K562 (cell line): ENCODE measurements at regions not wholly inside any gene's neighbourhood (a gene's known extent, or its start where the extent isn't known, plus 50 kb on each side); places are given as distances from the start of the nearest gene placed in this dataset.

Experiments
- ATAC-seq: fragments of 200-7000 bp; cut with Tn5 transposase; 3 replicates; pipeline ENCODE4 v1.9.1; 2020; ENCODE audit warnings: moderate library complexity
- BruUV-seq: library from RNA; stranded (reverse); fragments of 400-500 nt; replicated peaks from 2 replicates; lab custom pipeline; 2021; lab: Mats Ljungman, UMichigan
- CTCF ChIA-PET: fragments of 300-600 bp; formaldehyde crosslinking; extraction: SDS; loops from one replicate; lab custom pipeline; 2021; ENCODE audit warnings: low intra/inter-chr PET ratio; lab: Yijun Ruan, JAX
- POLR2A ChIA-PET: fragments of 300-600, 350-650 bp; sonication (Branson Sonifier 250); formaldehyde crosslinking; extraction: SDS; loops from one replicate; lab custom pipeline; 2021; ENCODE audit warnings: antibody characterized with exemption, inconsistent platforms; lab: Yijun Ruan, JAX
- DNase-seq, 4 experiments: peaks; one replicate each; pipeline versions ENCODE4 v3.0.0 to v3.0.0-alpha.2; 2011 to 2018; ENCODE audit warnings: low spot score in 3 of 4, mixed read lengths in 3 of 4; ENCODE audit errors: extremely low read depth in 1 of 4
- FAIRE-seq: peaks from 2 replicates; lab custom pipeline; 2011; peaks lifted over from hg19 to GRCh38; lab: Jason Lieb, UNC
- H2AFZ ChIP-seq: 2 replicates; pipeline ENCODE4 v1.6.0; 2011; ENCODE audit warnings: low read depth, low read length, control low read depth, inconsistent platforms
- H3K27ac ChIP-seq: fragments of 200-600 bp; 3 replicates; pipeline ENCODE4 v1.8.0; 2011; ENCODE audit warnings: low read depth, mild to moderate bottlenecking, control low read depth, inconsistent platforms, low read length, moderate library complexity, mixed read lengths; ENCODE audit errors: extremely low read depth
- H3K27me3 ChIP-seq, 2 experiments: fragments of 300-600 bp in 1 of 2; 2 replicates in 1 of 2; 3 replicates in 1 of 2; pipeline versions ENCODE4 v1.6.0 to v1.8.0; 2011; ENCODE audit warnings: inconsistent platforms in 2 of 2, low read length in 2 of 2, mild to moderate bottlenecking in 1 of 2, mixed read lengths in 1 of 2, moderate library complexity in 1 of 2; ENCODE audit not compliant: control insufficient read depth in 2 of 2, insufficient read depth in 2 of 2
- H3K36me3 ChIP-seq: fragments of 300-600 bp; 3 replicates; pipeline ENCODE4 v1.8.0; 2011; ENCODE audit warnings: mild to moderate bottlenecking, low read length, inconsistent platforms; ENCODE audit not compliant: control insufficient read depth, insufficient read depth
- H3K4me1 ChIP-seq, 2 experiments: fragments of 200-600 bp in 1 of 2; replicated peaks in 1 of 2; 2 replicates in 1 of 2; 3 replicates in 1 of 2; pipeline versions ENCODE4 v1.5.1 to v1.8.0; 2011; ENCODE audit warnings: inconsistent platforms in 2 of 2, low read length in 2 of 2, mild to moderate bottlenecking in 1 of 2, mixed read lengths in 1 of 2, moderate library complexity in 1 of 2; ENCODE audit not compliant: control insufficient read depth in 2 of 2, insufficient read depth in 2 of 2
- H3K4me2 ChIP-seq: 2 replicates; pipeline ENCODE4 v1.6.1; 2011; ENCODE audit warnings: low read length, control low read depth, inconsistent platforms, mixed read lengths; ENCODE audit not compliant: insufficient read depth
- H3K4me3 ChIP-seq: fragments of 200-600 bp; sonication (generic), shearing (Covaris generic); 2 replicates; pipeline ENCODE4 v1.5.1; 2016; ENCODE audit warnings: control low read depth, inconsistent platforms
- H3K79me2 ChIP-seq: fragments of 200-600 bp; 3 replicates; pipeline ENCODE4 v1.8.0; 2011; ENCODE audit warnings: low read length, inconsistent platforms; ENCODE audit not compliant: control insufficient read depth, insufficient read depth
- H3K9ac ChIP-seq, 2 experiments: 2 replicates each; pipeline versions ENCODE4 v1.6.0 to v1.6.1; 2011; ENCODE audit warnings: low read depth in 2 of 2, low read length in 2 of 2, control low read depth in 1 of 2, inconsistent platforms in 1 of 2, mild to moderate bottlenecking in 1 of 2, mixed read lengths in 1 of 2; ENCODE audit not compliant: insufficient read depth in 1 of 2
- H3K9me1 ChIP-seq: one replicate; pipeline ENCODE4 v1.6.0; 2011; ENCODE audit warnings: inconsistent platforms, mild to moderate bottlenecking, low read length, moderate library complexity; ENCODE audit not compliant: control insufficient read depth, insufficient read depth
- H3K9me3 ChIP-seq: replicated peaks from 2 replicates; pipeline ENCODE4 v1.5.1; 2011; ENCODE audit warnings: low read depth, low read length, inconsistent platforms; ENCODE audit not compliant: control insufficient read depth, insufficient read depth
- H4K20me1 ChIP-seq: replicated peaks from 2 replicates; pipeline ENCODE4 v1.6.1; 2011; ENCODE audit warnings: low read length, inconsistent platforms, mixed read lengths; ENCODE audit not compliant: control insufficient read depth, insufficient read depth
- BCL6 ChIP-seq: fragments of 250-450 bp; sonication (Bioruptor Pico); IDR thresholded peaks from 2 replicates; pipeline ENCODE4 v1.4.0; 2020
- CBFA2T2 ChIP-seq: fragments of 450-650 bp; conservative IDR thresholded peaks from 2 replicates; pipeline ENCODE4 v1.6.1; 2017; ENCODE audit warnings: mild to moderate bottlenecking
- FOS ChIP-seq: IDR thresholded peaks from 3 replicates; pipeline ENCODE4 v1.6.1; 2011; ENCODE audit not compliant: insufficient read length; ENCODE audit errors: extremely low read depth
- HMBOX1 ChIP-seq: sonication (generic); IDR thresholded peaks from 2 replicates; pipeline ENCODE4 v1.6.1; 2016
- HMGXB4 ChIP-seq: sonication (generic); formaldehyde crosslinking; IDR thresholded peaks from 2 replicates; pipeline ENCODE4 v1.8.1; 2023; ENCODE audit warnings: mild to moderate bottlenecking, missing genetic modification reagents
- KHSRP ChIP-seq: fragments of 450-650 bp; IDR thresholded peaks from 2 replicates; pipeline ENCODE4 v1.6.1; 2017
- NCOA1 ChIP-seq: fragments of 450-650 bp; IDR thresholded peaks from 2 replicates; pipeline ENCODE4 v1.6.1; 2016; ENCODE audit warnings: low read depth
- NR1H2 ChIP-seq: sonication (generic); formaldehyde crosslinking; IDR thresholded peaks from 2 replicates; pipeline ENCODE4 v1.4.0; 2020; ENCODE audit warnings: mild to moderate bottlenecking, missing genetic modification reagents
- TAF15 ChIP-seq: fragments of 200-400 bp; formaldehyde crosslinking; IDR thresholded peaks from 2 replicates; pipeline ENCODE4 v1.6.1; 2017; ENCODE audit warnings: mild to moderate bottlenecking, low read depth, low read length, moderate library complexity
- ZNF140 ChIP-seq: fragments of 250-450 bp; sonication (Bioruptor Pico); IDR thresholded peaks from 2 replicates; pipeline ENCODE4 v1.8.0; 2021; ENCODE audit warnings: moderate library complexity, mild to moderate bottlenecking, inconsistent platforms
- WGBS: fragments of 100-300 bp; shearing (Covaris generic); methylation state at CpG from one replicate; pipeline ENCODE4 v1.1.6; 2016; ENCODE audit warnings: low coverage, mixed read lengths; ENCODE audit not compliant: insufficient coverage; ENCODE audit errors: missing lambda C conversion rate; 5-methylcytosine and 5-hydroxymethylcytosine counted together
- in situ Hi-C: fragments of 300-500 bp; cut with MboI; formaldehyde crosslinking; loops from 4 replicates; pipeline ENCODE4 v1.15.0; 2018; ENCODE audit warnings: inconsistent platforms, mixed read lengths
- intact Hi-C: fragments of 100-400 bp; cut with micrococcal nuclease; formaldehyde crosslinking; loops from 2 replicates; pipeline ENCODE4 v1.14.2; 2022
- TF ChIP-seq, protein P1 (sequence below): fragments of 250-450 bp; sonication (Bioruptor Pico); IDR thresholded peaks from 2 replicates; pipeline ENCODE4 v1.5.0; 2020; ENCODE audit warnings: mild to moderate bottlenecking
- TF ChIP-seq, protein P2 (sequence below): IDR thresholded peaks from 2 replicates; pipeline ENCODE4 v1.6.1; 2011; ENCODE audit warnings: borderline replicate concordance, low read depth, mild to moderate bottlenecking, moderate library complexity, low read length; ENCODE audit not compliant: insufficient read depth, poor library complexity, severe bottlenecking

GRCh38 chr16:65657071-65657494 lies 535.2 kb upstream of the CDH11 start:
- POLR2A ChIA-PET: no interaction called here
- H3K79me2 ChIP-seq: no peaks in the 10 kb centered on the region
- H4K20me1 ChIP-seq: no peaks in the 10 kb centered on the region
- 0% methylated on average over 6 of the region's 6 CpGs for WGBS
- no TSS peak for BruUV-seq
- no peak overlapping the region for H3K27ac ChIP-seq
- no peak for FAIRE-seq
- no peak overlapping the region for H3K9ac ChIP-seq
- TF ChIP-seq CBFA2T2 (no peak), NR1H2 (CRISPR knock-in tag) (no peak), NCOA1 (no peak), FOS (no peak), HMGXB4 (no peak), BCL6 (CRISPR knock-in tag) (no peak), HMBOX1 (no peak), KHSRP (no peak), ZNF140 (CRISPR knock-in tag) (no peak), TAF15 (no peak)
- TF ChIP-seq, protein P1, sequence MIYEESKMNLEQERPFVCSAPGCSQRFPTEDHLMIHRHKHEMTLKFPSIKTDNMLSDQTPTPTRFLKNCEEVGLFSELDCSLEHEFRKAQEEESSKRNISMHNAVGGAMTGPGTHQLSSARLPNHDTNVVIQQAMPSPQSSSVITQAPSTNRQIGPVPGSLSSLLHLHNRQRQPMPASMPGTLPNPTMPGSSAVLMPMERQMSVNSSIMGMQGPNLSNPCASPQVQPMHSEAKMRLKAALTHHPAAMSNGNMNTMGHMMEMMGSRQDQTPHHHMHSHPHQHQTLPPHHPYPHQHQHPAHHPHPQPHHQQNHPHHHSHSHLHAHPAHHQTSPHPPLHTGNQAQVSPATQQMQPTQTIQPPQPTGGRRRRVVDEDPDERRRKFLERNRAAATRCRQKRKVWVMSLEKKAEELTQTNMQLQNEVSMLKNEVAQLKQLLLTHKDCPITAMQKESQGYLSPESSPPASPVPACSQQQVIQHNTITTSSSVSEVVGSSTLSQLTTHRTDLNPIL (CRISPR knock-in tag): no peak
- TF ChIP-seq, protein P2, sequence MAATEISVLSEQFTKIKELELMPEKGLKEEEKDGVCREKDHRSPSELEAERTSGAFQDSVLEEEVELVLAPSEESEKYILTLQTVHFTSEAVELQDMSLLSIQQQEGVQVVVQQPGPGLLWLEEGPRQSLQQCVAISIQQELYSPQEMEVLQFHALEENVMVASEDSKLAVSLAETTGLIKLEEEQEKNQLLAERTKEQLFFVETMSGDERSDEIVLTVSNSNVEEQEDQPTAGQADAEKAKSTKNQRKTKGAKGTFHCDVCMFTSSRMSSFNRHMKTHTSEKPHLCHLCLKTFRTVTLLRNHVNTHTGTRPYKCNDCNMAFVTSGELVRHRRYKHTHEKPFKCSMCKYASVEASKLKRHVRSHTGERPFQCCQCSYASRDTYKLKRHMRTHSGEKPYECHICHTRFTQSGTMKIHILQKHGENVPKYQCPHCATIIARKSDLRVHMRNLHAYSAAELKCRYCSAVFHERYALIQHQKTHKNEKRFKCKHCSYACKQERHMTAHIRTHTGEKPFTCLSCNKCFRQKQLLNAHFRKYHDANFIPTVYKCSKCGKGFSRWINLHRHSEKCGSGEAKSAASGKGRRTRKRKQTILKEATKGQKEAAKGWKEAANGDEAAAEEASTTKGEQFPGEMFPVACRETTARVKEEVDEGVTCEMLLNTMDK: no peak
- TF ChIP-seq, all 486 proteins: peak for 0
- ATAC-seq: no peak
- H3K36me3 ChIP-seq: no peaks in the 10 kb centered on the region
- no peaks in the 10 kb centered on the region; a peak in 1 of 5 replicates for H3K4me1 ChIP-seq
- peaks cover 0 to 7% of the 10 kb centered on the region in 2 experiments; a peak in 2 of 5 replicates for H3K27me3 ChIP-seq
- no peaks in the 10 kb centered on the region for H3K9me3 ChIP-seq
- no peaks in the 10 kb centered on the region for H3K9me1 ChIP-seq
- H2AFZ ChIP-seq: no peak overlapping the region
- CTCF ChIA-PET: no interaction called here
- H3K4me2 ChIP-seq: no peak overlapping the region
- intact Hi-C loops (no loop called here), in situ Hi-C loops (no loop called here)
- no peak for DNase-seq
- H3K4me3 ChIP-seq: no peak overlapping the region
